Endothelial cell of umbilical vein (primary cell): ENCODE measurements at regions not wholly inside any gene's neighbourhood (a gene's known extent, or its start where the extent isn't known, plus 50 kb on each side); places are given as distances from the start of the nearest gene placed in this dataset.

Experiments
- EZH2 ChIP-seq: IDR thresholded peaks from 2 replicates; pipeline ENCODE4 v1.6.1; 2012; ENCODE audit warnings: borderline replicate concordance, low read depth, mild to moderate bottlenecking, moderate library complexity, low read length, inconsistent platforms; ENCODE audit not compliant: severe bottlenecking
- FOS ChIP-seq: IDR thresholded peaks from 2 replicates; pipeline ENCODE4 v1.6.1; 2011; ENCODE audit warnings: mild to moderate bottlenecking, low read length, moderate library complexity, borderline replicate concordance; ENCODE audit not compliant: insufficient read depth
- GATA2 ChIP-seq: IDR thresholded peaks from 2 replicates; pipeline ENCODE4 v1.7.0; 2011; ENCODE audit warnings: low read depth, mild to moderate bottlenecking, moderate library complexity, mixed read lengths, low read length; ENCODE audit not compliant: insufficient read length, insufficient read depth
- MYC ChIP-seq: IDR thresholded peaks from one replicate; pipeline ENCODE4 v1.6.1; 2011; ENCODE audit warnings: mild to moderate bottlenecking, low read depth, low read length
- POLR2A ChIP-seq: IDR thresholded peaks from 2 replicates; pipeline ENCODE4 v1.6.1; 2012; ENCODE audit warnings: low read depth, mild to moderate bottlenecking, control low read depth, low read length
- POLR2AphosphoS5 ChIP-seq: IDR thresholded peaks from 2 replicates; pipeline ENCODE4 v1.6.1; 2012; ENCODE audit warnings: low read depth, mild to moderate bottlenecking, control low read depth, low read length, moderate library complexity; ENCODE audit not compliant: insufficient read depth
- TF ChIP-seq, protein P1 (sequence below), 2 donors: IDR thresholded peaks; 1 replicate in 1 of 2; 2 replicates in 1 of 2; pipeline ENCODE4 v1.5.1; 2011; ENCODE audit warnings: low read length in 2 of 2, mild to moderate bottlenecking in 2 of 2, moderate library complexity in 2 of 2, control low read depth in 1 of 2, inconsistent platforms in 1 of 2, low read depth in 1 of 2; ENCODE audit not compliant: insufficient read depth in 1 of 2; ENCODE audit errors: extremely low read depth in 1 of 2
- TF ChIP-seq, protein P2 (sequence below): IDR thresholded peaks from 2 replicates; pipeline ENCODE4 v1.6.1; 2011; ENCODE audit not compliant: insufficient read depth, insufficient read length

DNA sequence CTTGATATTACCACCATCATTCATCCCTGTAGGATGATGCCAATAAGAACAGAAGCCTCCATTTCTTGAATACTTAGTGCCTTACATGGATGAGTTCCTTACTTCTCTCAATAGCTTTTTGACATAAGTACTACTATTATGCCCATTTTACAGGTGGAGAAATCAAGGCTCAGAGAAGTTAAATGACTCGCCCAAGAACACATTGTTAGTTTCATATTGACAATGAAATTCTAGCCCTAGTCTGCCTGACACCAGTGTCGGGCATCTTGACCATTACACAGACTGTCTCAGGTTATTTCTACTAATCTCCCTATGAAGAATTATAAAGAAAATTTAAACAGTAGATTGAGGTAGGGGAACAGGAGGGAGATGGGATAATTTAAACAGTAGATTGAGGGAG lies 52.5 kb upstream of the ARL8B start:
- TF ChIP-seq FOS (no peak), POLR2AphosphoS5 (no peak), MYC (no peak), POLR2A (no peak), EZH2 (no peak), GATA2 (no peak)
- TF ChIP-seq, protein P1, sequence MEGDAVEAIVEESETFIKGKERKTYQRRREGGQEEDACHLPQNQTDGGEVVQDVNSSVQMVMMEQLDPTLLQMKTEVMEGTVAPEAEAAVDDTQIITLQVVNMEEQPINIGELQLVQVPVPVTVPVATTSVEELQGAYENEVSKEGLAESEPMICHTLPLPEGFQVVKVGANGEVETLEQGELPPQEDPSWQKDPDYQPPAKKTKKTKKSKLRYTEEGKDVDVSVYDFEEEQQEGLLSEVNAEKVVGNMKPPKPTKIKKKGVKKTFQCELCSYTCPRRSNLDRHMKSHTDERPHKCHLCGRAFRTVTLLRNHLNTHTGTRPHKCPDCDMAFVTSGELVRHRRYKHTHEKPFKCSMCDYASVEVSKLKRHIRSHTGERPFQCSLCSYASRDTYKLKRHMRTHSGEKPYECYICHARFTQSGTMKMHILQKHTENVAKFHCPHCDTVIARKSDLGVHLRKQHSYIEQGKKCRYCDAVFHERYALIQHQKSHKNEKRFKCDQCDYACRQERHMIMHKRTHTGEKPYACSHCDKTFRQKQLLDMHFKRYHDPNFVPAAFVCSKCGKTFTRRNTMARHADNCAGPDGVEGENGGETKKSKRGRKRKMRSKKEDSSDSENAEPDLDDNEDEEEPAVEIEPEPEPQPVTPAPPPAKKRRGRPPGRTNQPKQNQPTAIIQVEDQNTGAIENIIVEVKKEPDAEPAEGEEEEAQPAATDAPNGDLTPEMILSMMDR (IDR thresholded peaks at IDR 0.05; ENCODE audit: extremely low read depth in 1 of 2, insufficient read depth in 1 of 2, low read depth in 1 of 2, low read length in 2 of 2): no peak
- TF ChIP-seq, protein P2, sequence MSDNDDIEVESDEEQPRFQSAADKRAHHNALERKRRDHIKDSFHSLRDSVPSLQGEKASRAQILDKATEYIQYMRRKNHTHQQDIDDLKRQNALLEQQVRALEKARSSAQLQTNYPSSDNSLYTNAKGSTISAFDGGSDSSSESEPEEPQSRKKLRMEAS: no peak
